HG03196 (cell line): ENCODE measurements at regions not wholly inside any gene's neighbourhood (a gene's known extent, or its start where the extent isn't known, plus 50 kb on each side); places are given as distances from the start of the nearest gene placed in this dataset.

Experiments used
- ATAC-seq: cut with Tn5 transposase; IDR thresholded peaks from one replicate; pipeline ENCODE4 v1.9.1; 2021; ENCODE audit not compliant: unreplicated experiment

DNA sequence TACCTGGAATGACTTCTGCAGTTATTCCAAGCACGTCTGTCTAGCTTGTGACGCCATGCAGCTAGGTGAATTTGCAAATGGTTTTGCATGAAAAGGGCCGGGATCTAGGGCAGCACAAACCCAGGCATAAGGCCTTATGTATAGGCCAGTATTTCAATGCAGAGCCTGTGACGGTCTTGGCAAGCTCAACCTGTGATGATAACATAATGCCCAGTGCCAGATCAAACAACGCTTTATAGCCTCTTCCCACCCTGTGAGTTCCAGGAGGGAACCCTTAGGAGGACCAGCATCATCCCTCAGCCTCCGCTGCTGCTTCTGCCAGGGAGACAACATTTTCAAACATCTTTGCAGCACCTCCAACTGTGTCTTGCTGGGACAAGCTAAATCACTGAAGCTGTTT is 390.7 kb downstream of the INHBA start:
- no peak for ATAC-seq

DNA sequence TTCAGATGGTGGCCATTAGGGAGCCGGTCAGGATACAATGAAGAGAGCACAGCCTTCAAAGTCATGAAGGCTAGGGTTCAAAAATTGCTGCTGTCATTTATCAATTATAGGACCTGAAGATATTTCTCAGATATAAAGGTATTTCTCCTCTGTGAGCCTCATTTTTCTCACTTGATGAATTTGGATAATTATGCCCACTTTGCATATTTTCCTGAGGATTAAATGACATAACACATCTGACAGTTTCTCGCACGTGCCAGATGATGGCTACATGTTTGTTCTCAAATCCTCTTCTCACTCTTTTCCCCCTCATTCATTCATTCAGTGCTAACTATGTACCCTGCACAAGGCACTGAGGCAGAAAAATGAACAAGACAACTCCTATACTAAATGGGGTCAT is 391.6 kb downstream of the INHBA start:
- no peak for ATAC-seq

DNA sequence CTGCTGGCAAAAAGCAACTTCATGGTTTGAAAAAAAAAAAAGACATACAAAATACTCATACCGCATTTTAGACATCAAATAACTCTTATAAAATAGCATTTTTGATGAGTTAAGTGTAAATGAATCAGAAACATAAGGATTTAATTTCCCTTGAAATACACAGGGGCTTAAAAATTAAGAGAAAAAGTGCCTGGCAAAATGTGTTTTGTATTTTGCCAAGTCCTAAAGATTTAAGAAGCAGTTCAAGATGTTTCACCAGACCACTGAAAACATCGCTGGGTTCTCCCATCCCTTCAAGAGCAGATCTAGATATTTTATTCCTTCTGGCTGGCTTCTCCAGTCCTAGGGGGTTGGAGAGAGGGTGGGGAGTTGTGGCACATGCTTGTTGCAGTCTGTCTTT is 396.4 kb downstream of the INHBA start:
- ATAC-seq: no peak

DNA sequence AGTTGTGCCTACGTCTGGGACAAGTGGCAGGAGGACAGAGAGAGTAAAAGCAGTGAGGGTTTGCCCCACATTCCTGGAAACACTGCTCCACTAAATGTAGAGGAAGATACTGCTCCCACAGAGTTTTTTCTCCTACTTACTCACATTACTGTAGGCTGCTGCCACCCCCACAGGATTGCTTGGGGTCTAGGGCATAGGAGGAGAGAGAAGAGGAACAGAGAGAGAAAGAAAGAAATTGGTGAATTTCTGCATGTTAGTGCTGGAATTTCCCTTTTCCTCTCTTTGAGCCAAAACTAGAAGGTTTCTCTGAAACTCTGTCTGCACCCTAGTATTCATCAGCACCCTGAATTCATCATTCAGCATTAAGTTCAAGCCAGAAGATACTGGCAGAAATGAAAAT is 397.9 kb downstream of the INHBA start:
- no peak for ATAC-seq

DNA sequence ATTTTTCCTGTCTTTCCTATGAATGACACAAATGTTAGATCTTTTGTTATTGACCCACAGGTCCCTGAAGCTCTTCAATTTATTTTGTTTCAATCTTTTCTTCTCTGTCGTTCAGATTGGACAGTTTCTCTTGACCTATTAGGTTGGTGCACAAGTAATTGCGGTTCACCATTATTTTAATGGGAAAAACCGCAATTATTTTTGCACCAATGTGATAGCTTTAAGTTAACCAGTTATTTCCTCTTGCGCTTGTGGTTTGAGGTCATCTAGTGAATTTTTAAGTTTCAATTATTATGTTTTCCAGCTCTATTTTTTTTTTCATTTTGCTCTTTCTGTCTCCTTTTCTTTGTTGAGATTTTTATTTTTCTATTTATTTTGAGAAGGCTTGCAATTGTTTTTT is 399.2 kb downstream of the INHBA start:
- no peak for ATAC-seq

DNA sequence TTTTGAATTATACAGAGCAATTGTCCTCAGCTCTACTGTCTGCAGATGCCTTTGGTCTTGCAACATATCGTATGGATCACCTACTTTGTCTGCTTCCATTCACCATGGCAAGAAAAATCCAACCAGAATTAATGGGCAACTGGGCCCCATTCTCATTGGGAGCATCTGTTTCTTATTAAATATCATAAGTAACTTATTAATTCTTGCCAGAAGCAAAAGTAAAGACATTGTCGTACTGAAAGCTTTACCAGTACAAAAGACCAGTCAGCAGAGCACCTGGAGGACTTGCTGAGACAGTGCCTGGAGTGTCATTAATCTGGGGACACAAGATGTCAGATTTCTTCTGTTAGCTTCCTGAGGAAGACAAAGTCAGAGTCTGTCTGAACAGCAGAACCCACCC is 404.5 kb downstream of the INHBA start:
- no peak for ATAC-seq

DNA sequence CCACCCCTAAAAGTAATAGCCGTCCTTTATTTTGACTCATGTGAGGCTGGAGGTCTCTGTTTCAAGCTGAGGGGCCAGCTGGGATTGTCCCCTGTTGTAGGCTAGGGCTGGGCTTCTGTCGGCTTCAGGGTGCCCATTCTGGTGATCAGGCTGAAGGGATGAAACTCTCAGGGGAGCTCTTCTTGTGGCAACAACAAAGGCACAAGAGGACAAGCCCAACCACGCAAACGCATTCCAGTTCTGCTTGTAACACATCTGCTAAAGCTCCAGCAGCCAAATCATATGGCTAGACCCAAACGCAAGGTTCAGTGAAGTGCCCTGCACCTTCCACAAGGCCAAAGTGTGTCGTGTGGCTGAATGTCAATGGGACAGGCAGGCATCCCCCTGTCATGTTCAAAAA is 405.7 kb downstream of the INHBA start:
- no peak for ATAC-seq

DNA sequence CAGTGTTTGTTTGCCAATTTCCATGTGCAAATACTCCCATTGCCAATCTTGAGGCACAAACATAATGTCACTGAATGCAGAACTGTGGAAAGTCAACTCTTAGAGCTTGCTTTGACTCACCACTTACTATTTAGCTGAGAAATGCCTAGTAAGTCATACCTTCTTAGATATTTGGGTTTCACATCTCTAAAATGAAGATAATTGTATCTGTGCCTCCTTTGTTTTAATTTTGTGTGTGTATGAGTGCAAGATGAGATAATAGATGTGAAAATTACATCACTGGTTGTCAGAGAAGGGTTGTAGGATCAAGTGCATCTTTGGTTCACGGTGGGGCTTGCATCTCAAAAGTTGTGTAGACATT is 407.5 kb downstream of the INHBA start:
- ATAC-seq: no peak

DNA sequence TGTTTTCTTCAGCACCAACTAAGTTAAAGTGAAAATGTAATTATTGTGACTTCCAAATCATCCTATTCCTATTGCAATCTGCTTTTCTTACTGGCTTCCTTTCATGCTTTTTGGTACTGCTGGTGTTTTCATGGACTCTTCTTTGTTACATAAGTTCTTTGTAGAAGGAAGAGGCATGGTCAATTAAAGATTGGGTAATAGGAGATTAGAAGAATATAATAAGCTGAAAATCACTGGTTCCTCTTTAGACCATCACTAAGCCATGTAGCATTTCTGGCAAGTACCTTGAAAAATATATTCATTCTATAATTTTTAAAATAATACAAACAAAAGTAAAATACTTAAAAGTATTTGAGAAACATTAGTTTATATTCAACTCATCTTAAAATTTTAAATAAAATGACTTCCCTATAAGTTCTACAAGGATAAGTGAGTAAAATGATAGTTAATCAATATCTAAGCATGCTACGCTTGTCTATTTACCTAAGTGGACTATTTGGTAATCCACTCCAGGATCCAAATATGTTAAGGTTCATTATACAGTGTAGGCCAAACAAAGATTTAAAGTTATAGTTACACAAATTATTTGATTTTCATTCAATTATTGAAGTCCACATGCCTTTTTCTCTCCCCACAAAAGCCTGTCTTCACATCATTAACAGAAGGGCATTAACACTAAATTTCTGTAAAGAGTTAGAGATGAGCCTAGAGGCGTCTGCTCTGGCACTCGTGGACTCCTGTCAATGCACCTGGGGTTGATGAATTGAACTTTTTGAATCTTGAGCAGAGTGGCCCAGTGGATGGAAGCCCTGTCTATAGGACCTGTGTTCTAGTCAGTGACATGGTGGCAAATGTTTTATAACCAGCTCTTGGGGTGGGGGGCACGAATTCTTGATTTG is 408.1 kb downstream of the INHBA start:
- no peak for ATAC-seq

DNA sequence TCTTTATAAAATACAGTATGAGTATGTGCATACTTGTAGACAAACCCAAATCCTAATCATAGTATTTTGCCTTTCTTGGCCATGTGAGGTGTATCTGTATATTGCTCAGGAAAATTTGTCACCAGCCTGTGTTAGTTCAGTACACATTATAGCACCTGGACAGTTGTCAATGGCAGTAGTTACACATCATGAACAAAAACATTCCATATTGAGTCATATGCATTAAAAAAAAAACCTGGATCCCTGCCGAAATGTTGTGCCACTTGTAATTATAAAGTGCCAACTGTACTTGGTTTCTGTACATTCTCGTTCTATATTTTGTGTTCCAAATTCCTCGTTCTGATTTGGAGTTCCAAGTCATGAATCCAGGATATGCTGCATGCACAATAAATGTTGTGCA is 410.4 kb downstream of the INHBA start:
- no peak for ATAC-seq

DNA sequence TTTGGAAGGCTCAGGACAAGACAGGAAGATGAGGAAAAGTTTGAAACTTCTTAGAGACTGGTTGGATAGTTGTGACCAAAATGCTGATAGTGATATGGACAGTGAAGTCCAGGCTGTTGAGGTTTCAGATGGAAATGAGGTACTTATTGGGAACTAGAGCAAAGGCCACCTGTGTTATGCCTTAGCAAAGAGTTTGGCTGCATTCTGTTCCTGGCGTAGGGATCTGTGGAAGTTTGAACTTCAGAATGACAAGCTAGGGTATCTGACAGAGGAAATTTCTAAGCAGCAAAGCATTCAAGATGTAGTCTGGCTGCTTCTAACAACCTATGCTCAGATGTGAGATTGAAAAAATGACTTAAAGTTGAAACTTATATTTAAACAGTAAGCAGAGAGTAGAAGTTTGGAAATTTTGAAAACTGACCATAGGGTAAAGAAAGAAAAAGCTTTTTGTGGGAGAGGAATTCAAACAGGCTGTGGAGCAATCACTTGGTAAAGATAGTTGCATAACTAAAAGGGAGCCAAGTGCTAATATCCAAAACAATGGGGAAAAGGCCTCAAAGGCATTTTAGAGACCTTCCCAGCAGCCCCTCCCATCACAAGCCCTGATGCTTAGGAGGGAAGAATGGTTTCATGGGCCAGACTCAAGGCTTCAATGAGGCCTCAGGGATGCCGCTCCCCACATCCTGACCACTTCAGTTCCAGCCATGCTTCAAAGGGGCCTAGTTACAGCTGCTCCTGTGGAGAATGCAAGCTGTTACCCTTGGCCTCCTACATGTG is 415.1 kb downstream of the INHBA start:
- no peak for ATAC-seq

DNA sequence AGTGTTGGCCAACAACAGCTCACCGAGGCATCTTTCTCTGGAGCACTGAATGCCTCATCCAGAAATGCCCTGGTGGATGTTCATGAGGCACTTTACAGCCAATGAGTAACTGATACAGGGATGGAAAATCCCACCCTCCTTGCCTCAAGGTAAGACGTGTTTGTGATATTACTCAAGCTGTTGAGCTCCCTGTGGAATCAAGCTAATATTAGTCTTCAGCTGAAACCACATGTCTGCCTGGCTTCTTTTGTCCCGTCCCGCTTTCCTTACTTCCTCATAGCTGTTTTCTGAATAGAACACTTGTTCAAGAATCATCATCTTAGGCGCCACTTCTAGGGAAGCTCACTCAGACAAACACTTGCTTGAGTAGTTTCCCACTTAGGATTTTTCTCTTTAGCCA is 422.4 kb downstream of the INHBA start:
- ATAC-seq: no peak

DNA sequence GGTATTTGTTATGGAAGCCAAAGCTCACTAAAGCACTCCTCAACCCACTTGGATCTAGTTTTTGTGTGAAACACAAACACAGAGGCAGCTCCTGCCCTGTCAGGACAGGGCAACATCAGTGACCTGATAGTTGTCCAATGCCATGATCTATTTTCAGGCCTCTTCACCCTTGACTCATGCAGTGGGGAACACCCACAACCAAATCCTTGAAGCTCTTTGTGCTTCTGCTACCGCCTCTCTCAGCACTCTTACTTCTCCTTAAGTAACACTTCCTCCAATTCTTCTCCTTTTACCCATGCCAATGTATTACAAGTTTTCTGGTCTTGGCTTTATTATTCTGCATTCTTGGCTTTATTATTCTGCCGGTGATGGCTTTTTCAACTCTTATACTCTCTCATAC is 425.3 kb downstream of the INHBA start:
- ATAC-seq: no peak

DNA sequence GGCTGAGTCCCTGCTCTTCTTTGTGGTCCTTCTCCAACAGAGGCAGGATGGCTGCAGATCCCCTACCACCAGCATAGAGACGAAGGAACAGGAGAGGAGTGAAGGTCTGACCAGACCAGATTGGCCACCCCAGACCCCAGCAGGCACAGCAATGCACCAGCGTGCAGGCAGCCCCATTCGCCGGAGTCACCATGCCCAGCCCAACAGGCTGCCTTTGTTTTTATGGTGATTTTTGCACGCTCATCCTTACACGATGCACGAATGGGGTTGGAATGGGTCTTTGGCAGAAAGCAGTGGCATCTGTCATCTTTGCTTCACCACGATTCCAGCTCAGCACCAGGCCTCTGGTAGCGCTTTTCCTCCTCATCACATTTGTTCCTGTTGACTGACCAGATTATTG is 427.6 kb downstream of the INHBA start:
- ATAC-seq: no peak

DNA sequence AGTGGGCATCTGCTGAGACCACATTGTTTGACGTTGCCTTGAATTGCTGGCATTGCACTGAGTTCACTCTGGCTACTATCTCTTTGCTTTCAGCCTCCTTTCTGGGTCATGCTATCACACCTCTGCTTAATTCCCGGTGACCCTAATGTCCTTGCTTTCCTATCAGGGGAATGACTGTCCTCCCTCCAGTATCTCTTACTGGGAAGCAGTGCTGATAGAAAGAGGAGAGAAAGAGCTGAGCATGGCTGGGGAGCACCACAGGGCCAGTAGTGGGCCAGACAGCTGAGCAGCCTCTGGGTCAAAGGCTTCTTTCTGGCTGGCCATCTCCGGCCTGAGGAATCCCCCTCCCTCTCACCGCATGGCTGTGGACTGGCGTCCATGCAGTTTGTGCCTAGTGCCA is 428.7 kb downstream of the INHBA start:
- ATAC-seq: no peak

DNA sequence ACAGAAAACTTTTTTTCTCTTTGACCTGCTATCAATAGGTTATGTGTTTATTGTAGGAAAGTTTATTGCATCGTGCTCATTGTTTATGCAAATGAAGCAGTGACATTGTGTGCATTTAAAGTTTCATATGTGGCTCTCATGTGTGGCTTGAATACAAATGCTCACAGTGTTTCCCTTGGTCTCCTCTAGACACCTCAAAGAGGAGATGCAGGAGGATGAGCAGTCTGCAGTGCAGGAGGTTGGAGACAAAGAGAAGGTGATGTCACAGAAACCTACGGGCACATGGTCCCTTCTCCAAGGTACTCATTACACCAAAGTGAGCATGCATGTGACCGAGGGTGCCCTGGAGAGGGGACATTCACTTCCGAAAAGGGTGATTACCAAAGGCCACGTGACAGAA is 430.2 kb downstream of the INHBA start:
- ATAC-seq: no peak

DNA sequence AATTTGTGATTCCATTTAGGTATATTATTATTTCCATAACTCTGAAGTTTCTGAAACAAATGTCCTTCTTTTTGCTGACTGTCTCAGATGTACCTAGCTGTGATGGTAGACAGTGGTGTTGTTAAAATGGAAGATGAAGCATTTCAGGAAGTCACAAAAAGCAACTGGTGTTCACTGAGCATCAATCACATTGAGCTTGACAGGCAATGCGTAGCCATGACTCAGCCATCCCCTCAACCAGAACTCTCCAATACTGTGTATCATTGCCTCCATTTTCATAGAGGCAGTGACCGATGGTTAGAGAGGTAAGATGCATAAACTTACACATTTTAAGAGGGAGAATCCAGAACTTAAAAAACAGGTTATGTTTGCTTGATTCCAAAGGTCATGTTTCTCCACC is 434.0 kb downstream of the INHBA start:
- no peak for ATAC-seq

DNA sequence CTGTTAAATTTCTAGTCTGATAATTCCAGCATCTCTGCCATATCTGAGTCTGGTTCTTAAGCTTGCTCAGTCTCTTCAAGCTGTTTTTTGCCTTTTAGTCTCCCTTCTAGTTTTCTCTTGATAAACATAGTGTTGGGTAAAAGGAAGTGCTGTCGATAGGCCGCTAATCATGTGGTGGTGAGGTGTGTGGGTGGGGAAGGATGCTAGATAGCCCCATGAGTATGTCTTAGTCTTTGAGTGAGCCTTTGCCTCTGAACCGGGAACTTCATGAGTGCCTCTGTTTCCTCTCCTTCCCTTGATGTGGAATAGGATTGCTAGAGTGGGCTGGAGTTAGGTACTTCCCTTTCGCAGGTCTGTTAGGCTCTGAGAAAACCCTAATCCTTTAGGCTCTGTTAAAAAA is 441.8 kb downstream of the INHBA start:
- ATAC-seq: no peak

DNA sequence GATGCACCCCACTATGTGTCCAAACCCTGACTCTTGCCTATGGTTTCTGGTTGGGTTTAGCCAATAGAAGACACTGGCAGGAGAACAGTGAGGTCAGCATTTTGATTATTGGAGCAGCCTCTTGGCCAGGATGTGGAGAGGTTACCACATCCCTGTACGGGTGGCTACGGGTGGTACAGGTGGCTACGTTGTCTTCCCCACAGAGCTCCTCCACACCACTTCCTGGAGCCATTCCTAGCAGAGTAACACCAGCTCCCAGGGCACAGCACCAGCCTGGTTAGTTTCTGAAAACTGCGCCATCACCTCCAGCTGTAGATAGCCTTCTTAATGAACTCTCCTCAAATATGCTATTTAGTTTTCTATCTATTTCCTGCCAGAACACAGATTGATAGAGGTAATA is 445.2 kb downstream of the INHBA start:
- ATAC-seq: no peak

DNA sequence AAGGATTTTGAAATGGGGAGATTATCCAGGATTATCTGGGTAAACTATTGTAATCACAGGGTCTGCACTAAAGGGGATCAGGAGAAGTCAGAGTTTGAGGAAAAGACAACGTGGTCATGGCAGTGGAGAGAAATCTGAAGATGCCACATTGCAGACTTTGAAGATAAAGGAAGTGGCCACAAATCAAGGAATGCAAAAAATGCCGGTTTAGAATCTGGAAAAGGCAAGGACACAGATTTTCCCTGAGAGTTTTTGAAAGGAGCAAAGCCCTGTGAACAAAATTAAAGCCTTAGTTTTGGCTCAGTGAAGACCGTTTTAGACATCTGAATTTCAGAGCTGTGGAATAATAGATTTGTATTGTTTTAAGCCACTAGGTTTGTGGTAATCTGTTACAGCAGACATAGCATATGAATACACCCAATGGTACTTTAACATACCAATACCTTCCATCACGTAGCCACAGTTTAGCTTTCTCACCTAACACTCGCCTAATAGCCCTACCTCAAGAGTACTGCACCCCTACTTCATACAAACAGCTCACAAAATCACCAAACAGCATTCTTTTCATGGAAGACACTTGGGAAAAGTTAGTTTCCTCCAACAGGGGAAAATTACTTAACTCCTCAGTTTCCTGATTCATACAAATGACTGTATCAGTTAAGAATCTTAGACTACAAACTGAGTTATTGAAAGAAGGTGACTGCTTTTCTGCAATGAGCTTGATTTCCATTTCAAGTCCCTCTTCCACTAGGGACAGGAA is 446.5 kb downstream of the INHBA start:
- ATAC-seq: no peak

DNA sequence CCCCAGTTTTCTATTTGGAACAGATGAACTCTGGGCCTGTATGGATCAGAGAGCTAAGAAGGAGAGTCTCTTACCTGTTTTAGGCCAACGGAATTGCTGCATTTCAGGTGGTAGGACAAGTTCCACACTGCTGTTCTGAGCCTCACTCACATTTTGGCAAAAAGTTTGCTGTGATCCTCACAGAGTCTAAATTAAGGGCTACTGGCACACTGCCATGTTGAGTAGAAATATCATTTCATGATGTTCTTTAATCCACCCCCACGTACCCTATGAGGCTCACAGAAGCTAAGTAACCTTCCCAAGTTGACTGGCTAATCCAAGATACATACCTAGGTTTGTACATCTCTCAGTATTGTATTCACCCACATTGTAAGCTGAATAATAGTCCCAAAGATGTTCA is 447.2 kb downstream of the INHBA start:
- ATAC-seq: no peak

DNA sequence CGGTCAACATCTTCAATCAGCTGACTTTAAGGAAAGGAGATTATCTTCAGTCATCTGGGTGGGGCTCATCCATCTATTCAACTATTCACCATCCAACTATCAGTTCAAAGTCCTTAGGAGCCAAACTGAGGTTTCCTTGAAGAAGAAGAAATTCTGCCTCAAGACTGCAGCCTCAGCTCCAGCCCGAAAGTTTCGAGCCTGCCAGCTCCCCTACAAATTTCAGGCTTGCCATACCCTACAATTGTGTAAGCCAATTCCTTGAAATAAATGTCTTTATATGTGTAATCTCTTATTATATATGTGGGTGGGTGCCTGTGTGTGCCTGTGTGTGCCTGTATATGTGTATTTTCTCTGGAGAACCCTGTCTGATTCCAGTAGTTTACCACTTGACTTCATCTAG is 447.8 kb downstream of the INHBA start:
- ATAC-seq: no peak
